Suprapubic skin (tissue), 4 donors: ENCODE measurements at regions not wholly inside any gene's neighbourhood (a gene's known extent, or its start where the extent isn't known, plus 50 kb on each side); places are given as distances from the start of the nearest gene placed in this dataset.

Experiments
- DNase-seq, 2 donors: peaks; one replicate each; pipeline ENCODE4 v3.0.0-alpha.2; 2019; ENCODE audit warnings: low spot score in 2 of 2
- H3K27ac ChIP-seq: fragments of 200-600 bp; sonication (generic); one replicate; pipeline ENCODE4 v1.5.1; 2019
- H3K27me3 ChIP-seq: fragments of 200-600 bp; sonication (generic); one replicate; pipeline ENCODE4 v1.5.1; 2019
- H3K36me3 ChIP-seq: fragments of 200-600 bp; sonication (generic); one replicate; pipeline ENCODE4 v1.5.1; 2019
- H3K4me1 ChIP-seq: fragments of 200-600 bp; sonication (generic); one replicate; pipeline ENCODE4 v1.5.1; 2019
- H3K4me3 ChIP-seq: fragments of 200-600 bp; sonication (generic); one replicate; pipeline ENCODE4 v1.5.1; 2019; ENCODE audit warnings: mild to moderate bottlenecking
- H3K9me3 ChIP-seq: fragments of 200-600 bp; sonication (generic); one replicate; pipeline ENCODE4 v1.5.1; 2019
- EP300 ChIP-seq: sonication (generic); formaldehyde crosslinking; IDR thresholded peaks from one replicate; pipeline ENCODE4 v1.6.1; 2017; ENCODE audit warnings: antibody characterized with exemption
- POLR2A ChIP-seq, 2 donors: fragments of 450-650 bp; IDR thresholded peaks; one replicate each; pipeline ENCODE4 v1.6.1; 2017; ENCODE audit warnings: antibody characterized with exemption in 2 of 2, mild to moderate bottlenecking in 2 of 2, moderate library complexity in 2 of 2
- POLR2AphosphoS5 ChIP-seq, 3 donors: sonication (generic); formaldehyde crosslinking; IDR thresholded peaks; one replicate each; pipeline ENCODE4 v1.6.1; 2017; ENCODE audit warnings: antibody characterized with exemption in 3 of 3
- WGBS: methylation state at CpG from one replicate; pipeline ENCODE4 v1.1.5; 2018; 5-methylcytosine and 5-hydroxymethylcytosine counted together
- TF ChIP-seq, protein P1 (sequence below), 2 donors: fragments of 200-600 bp in 1 of 2; fragments of 450-650 bp in 1 of 2; sonication (generic) in 1 of 2; IDR thresholded peaks; one replicate each; pipeline ENCODE4 v1.5.1; 2016 to 2019; ENCODE audit warnings: antibody characterized with exemption in 2 of 2, mild to moderate bottlenecking in 1 of 2, moderate library complexity in 1 of 2

- TF ChIP-seq, protein P1, sequence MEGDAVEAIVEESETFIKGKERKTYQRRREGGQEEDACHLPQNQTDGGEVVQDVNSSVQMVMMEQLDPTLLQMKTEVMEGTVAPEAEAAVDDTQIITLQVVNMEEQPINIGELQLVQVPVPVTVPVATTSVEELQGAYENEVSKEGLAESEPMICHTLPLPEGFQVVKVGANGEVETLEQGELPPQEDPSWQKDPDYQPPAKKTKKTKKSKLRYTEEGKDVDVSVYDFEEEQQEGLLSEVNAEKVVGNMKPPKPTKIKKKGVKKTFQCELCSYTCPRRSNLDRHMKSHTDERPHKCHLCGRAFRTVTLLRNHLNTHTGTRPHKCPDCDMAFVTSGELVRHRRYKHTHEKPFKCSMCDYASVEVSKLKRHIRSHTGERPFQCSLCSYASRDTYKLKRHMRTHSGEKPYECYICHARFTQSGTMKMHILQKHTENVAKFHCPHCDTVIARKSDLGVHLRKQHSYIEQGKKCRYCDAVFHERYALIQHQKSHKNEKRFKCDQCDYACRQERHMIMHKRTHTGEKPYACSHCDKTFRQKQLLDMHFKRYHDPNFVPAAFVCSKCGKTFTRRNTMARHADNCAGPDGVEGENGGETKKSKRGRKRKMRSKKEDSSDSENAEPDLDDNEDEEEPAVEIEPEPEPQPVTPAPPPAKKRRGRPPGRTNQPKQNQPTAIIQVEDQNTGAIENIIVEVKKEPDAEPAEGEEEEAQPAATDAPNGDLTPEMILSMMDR (IDR thresholded peaks at IDR 0.05), result no peak
- TF ChIP-seq EP300, result no peak
- no peak for TF ChIP-seq POLR2AphosphoS5 (IDR thresholded peaks at IDR 0.05)
- TF ChIP-seq POLR2A (IDR thresholded peaks at IDR 0.05), result no peak
- Histone ChIP-seq H3K27me3 (no peaks in the 10 kb centered on the region), H3K36me3 (no peaks in the 10 kb centered on the region), H3K27ac (no peak overlapping the region), H3K4me1 (peaks cover 14% of the 10 kb centered on the region), H3K4me3 (no peak overlapping the region), H3K9me3 (no peaks in the 10 kb centered on the region)
- 65% methylated on average over 5 of the region's 5 CpGs for WGBS
- no peak for DNase-seq
Observed at GRCh38 chr1:81512252-81513003, 288.3 kb upstream of the ADGRL2 start.

- TF ChIP-seq, protein P1 (IDR thresholded peaks at IDR 0.05), result no peak
- H3K9me3 ChIP-seq, result no peaks in the 10 kb centered on the region
- no peak overlapping the region for H3K4me3 ChIP-seq
- 58% methylated on average over 3 of the region's 3 CpGs for WGBS
- peaks cover 14% of the 10 kb centered on the region for H3K4me1 ChIP-seq
- no peak overlapping the region for H3K27ac ChIP-seq
- no peaks in the 10 kb centered on the region for H3K27me3 ChIP-seq
- H3K36me3 ChIP-seq, result no peaks in the 10 kb centered on the region
- DNase-seq, result no peak
Observed at GRCh38 chr1:81511281-81511680, 289.5 kb upstream of the ADGRL2 start.

DNA sequence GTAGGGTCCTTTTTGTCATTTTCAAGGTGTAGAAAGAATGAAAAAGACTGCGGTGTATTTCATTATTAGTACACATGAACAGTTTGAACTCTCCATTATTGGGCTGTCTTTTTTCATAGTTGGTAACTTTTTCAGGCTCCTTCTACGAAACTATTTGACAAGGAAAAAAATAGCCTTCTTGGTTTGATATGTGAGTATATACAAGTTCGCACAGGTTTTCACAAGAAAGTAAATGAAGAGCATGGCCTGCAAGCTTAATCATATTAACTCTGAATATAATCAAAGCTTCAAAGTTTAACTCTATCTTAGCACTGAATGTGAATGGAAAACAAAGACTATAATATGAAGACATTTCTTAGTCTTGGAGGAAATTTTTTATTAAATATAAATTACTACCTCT, 290.0 kb upstream of the ADGRL2 start:
- H3K36me3 ChIP-seq, result no peaks in the 10 kb centered on the region
- no peak for DNase-seq
- no peak overlapping the region for H3K27ac ChIP-seq
- no peak overlapping the region for H3K4me3 ChIP-seq
- TF ChIP-seq POLR2AphosphoS5 (IDR thresholded peaks at IDR 0.05) (no peak), POLR2A (IDR thresholded peaks at IDR 0.05) (no peak), EP300 (no peak)
- TF ChIP-seq, protein P1 (IDR thresholded peaks at IDR 0.05), result no peak
- no peaks in the 10 kb centered on the region for H3K9me3 ChIP-seq
- H3K27me3 ChIP-seq, result no peaks in the 10 kb centered on the region
- peaks cover 14% of the 10 kb centered on the region for H3K4me1 ChIP-seq
- WGBS, result 70% methylated on average over 3 of the region's 3 CpGs

DNA sequence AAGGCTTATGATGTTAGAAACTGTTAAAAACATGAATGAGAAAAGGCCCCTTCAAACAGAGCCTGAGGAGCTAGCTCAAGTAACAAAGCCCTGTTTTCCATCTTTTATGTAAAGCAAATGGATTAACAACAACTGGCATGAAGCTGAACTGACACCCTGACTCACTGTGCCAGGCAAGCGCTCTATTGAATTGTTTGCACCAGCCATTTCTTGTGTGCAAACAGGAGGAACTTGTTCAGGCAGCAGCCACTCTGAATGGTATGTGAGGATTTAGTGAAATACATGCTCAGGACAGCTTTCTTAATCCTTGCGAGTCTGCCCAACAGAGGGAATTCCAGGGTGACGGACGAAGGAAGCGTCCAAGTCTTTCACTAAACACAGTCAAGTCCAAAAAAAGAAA, 291.1 kb upstream of the ADGRL2 start:
- no peaks in the 10 kb centered on the region for H3K9me3 ChIP-seq
- H3K36me3 ChIP-seq, result no peaks in the 10 kb centered on the region
- H3K4me1 ChIP-seq, result peaks cover 14% of the 10 kb centered on the region
- TF ChIP-seq POLR2AphosphoS5 (IDR thresholded peaks at IDR 0.05), result no peak
- TF ChIP-seq EP300, result no peak
- TF ChIP-seq, protein P1 (IDR thresholded peaks at IDR 0.05), result no peak
- no peak for TF ChIP-seq POLR2A (IDR thresholded peaks at IDR 0.05)
- WGBS, result 56% methylated on average over 5 of the region's 5 CpGs
- no peak overlapping the region for H3K4me3 ChIP-seq
- H3K27me3 ChIP-seq, result no peaks in the 10 kb centered on the region
- DNase-seq, result no peak
- H3K27ac ChIP-seq, result no peak overlapping the region

DNA sequence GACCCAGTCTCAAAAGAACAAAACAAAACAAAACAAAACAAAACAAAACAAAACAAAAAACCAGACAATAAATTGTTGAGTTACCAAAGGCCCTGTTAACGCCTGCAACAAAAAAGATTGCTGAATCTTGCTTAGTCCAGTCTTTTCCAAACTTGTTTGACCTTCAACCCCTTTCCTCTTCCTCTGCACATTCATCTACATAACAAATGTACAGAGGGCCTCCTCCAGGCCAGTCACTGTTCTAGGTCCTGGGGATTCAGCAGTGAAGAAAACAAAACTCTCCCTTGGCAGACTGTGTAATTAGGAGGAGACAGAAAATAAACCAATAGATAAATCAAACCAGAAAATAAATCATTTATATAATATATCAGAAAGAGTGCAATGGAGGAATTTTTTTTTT, 294.0 kb upstream of the ADGRL2 start:
- H3K9me3 ChIP-seq, result no peaks in the 10 kb centered on the region
- H3K27me3 ChIP-seq, result no peaks in the 10 kb centered on the region
- H3K4me1 ChIP-seq, result peaks cover 14% of the 10 kb centered on the region
- H3K27ac ChIP-seq, result no peak overlapping the region
- WGBS, result 91% methylated on average over 1 of the region's 1 CpG
- no peak for TF ChIP-seq POLR2A (IDR thresholded peaks at IDR 0.05)
- no peak for TF ChIP-seq EP300
- TF ChIP-seq POLR2AphosphoS5 (IDR thresholded peaks at IDR 0.05), result no peak
- TF ChIP-seq, protein P1 (IDR thresholded peaks at IDR 0.05), result no peak
- DNase-seq, result no peak
- H3K4me3 ChIP-seq, result no peak overlapping the region
- no peaks in the 10 kb centered on the region for H3K36me3 ChIP-seq
